H9 (cell line): ENCODE measurements at regions not wholly inside any gene's neighbourhood (a gene's known extent, or its start where the extent isn't known, plus 50 kb on each side); places are given as distances from the start of the nearest gene placed in this dataset.

Experiments used
- DNase-seq: peaks from one replicate; pipeline ENCODE4 v3.0.0-alpha.2; 2017
- H2AFZ ChIP-seq: one replicate; pipeline ENCODE4 v1.6.1; 2013; ENCODE audit warnings: mild to moderate bottlenecking, low read length, control low read depth, moderate library complexity
- H2AK5ac ChIP-seq: 2 replicates; pipeline ENCODE4 v1.6.1; 2013; ENCODE audit warnings: low read length, control low read depth, mixed read lengths; ENCODE audit not compliant: insufficient read length
- H2BK120ac ChIP-seq: one replicate; pipeline ENCODE4 v1.6.1; 2013; ENCODE audit warnings: low read depth, mild to moderate bottlenecking, low read length, control low read depth, inconsistent platforms; ENCODE audit not compliant: poor library complexity, severe bottlenecking
- H2BK12ac ChIP-seq: 2 replicates; pipeline ENCODE4 v1.6.1; 2013; ENCODE audit warnings: low read length, control low read depth, mixed read lengths, low read depth; ENCODE audit not compliant: insufficient read length
- H2BK15ac ChIP-seq: 2 replicates; pipeline ENCODE4 v1.6.1; 2013; ENCODE audit warnings: low read depth, low read length, control low read depth
- H2BK20ac ChIP-seq: one replicate; pipeline ENCODE4 v1.6.1; 2013; ENCODE audit warnings: low read depth, mild to moderate bottlenecking, low read length, control low read depth, inconsistent platforms; ENCODE audit not compliant: poor library complexity, severe bottlenecking
- H2BK5ac ChIP-seq: 2 replicates; pipeline ENCODE4 v1.6.1; 2013; ENCODE audit warnings: low read length, control low read depth, mixed read lengths; ENCODE audit not compliant: insufficient read length
- H3K14ac ChIP-seq: 2 replicates; pipeline ENCODE4 v1.6.1; 2013; ENCODE audit warnings: low read length, control low read depth; ENCODE audit not compliant: insufficient read depth
- H3K18ac ChIP-seq: 2 replicates; pipeline ENCODE4 v1.6.1; 2013; ENCODE audit warnings: low read depth, mild to moderate bottlenecking, mixed read lengths, low read length, control low read depth; ENCODE audit not compliant: insufficient read length
- H3K23ac ChIP-seq: 2 replicates; pipeline ENCODE4 v1.6.1; 2013; ENCODE audit warnings: low read length, control low read depth, mixed read lengths, low read depth; ENCODE audit not compliant: insufficient read length
- H3K23me2 ChIP-seq: 2 replicates; pipeline ENCODE4 v1.6.1; 2013; ENCODE audit warnings: low read depth, mild to moderate bottlenecking, mixed read lengths, low read length, control low read depth; ENCODE audit not compliant: insufficient read length, poor library complexity, severe bottlenecking
- H3K27ac ChIP-seq: 2 replicates; pipeline ENCODE4 v1.5.1; 2013; ENCODE audit warnings: low read length, control low read depth, mixed read lengths, low read depth; ENCODE audit not compliant: insufficient read length
- H3K27me3 ChIP-seq: 2 replicates; pipeline ENCODE4 v1.6.1; 2013; ENCODE audit warnings: low read length, control low read depth, inconsistent platforms; ENCODE audit not compliant: insufficient read depth
- H3K4ac ChIP-seq: 2 replicates; pipeline ENCODE4 v1.6.1; 2013; ENCODE audit warnings: low read depth, mild to moderate bottlenecking, control low read depth, inconsistent platforms, low read length, moderate library complexity
- H3K4me1 ChIP-seq: 2 replicates; pipeline ENCODE4 v1.6.1; 2013; ENCODE audit warnings: low read length, control low read depth, inconsistent platforms; ENCODE audit not compliant: insufficient read depth
- H3K4me2 ChIP-seq: 2 replicates; pipeline ENCODE4 v1.6.1; 2013; ENCODE audit warnings: low read length, control low read depth, mixed read lengths; ENCODE audit not compliant: insufficient read length, insufficient read depth
- H3K56ac ChIP-seq: 2 replicates; pipeline ENCODE4 v1.6.1; 2013; ENCODE audit warnings: low read depth, mild to moderate bottlenecking, mixed read lengths, low read length, control low read depth; ENCODE audit not compliant: insufficient read length
- H3K79me1 ChIP-seq: 2 replicates; pipeline ENCODE4 v1.6.1; 2013; ENCODE audit warnings: low read depth, mild to moderate bottlenecking, moderate library complexity, low read length, control low read depth, inconsistent platforms; ENCODE audit not compliant: insufficient read depth, poor library complexity, severe bottlenecking
- H3K79me2 ChIP-seq: 2 replicates; pipeline ENCODE4 v1.6.1; 2013; ENCODE audit warnings: low read length, control low read depth, inconsistent platforms; ENCODE audit not compliant: insufficient read depth
- H3K9ac ChIP-seq: 2 replicates; pipeline ENCODE4 v1.6.1; 2013; ENCODE audit warnings: low read length, control low read depth, mixed read lengths; ENCODE audit not compliant: insufficient read length; ENCODE audit errors: extremely low read depth
- H3K9me3 ChIP-seq: one replicate; pipeline ENCODE4 v1.6.1; 2013; ENCODE audit warnings: low read depth, low read length, inconsistent platforms; ENCODE audit not compliant: control insufficient read depth
- H3T11ph ChIP-seq: one replicate; pipeline ENCODE4 v1.6.1; 2013; ENCODE audit warnings: mild to moderate bottlenecking, low read length, control low read depth, inconsistent platforms
- H4K20me1 ChIP-seq: one replicate; pipeline ENCODE4 v1.6.1; 2013; ENCODE audit not compliant: control insufficient read depth, insufficient read length, insufficient read depth
- H4K5ac ChIP-seq: 2 replicates; pipeline ENCODE4 v1.6.1; 2013; ENCODE audit warnings: low read depth, mild to moderate bottlenecking, mixed read lengths, low read length, control low read depth; ENCODE audit not compliant: insufficient read length
- H4K8ac ChIP-seq: replicated peaks from 2 replicates; pipeline ENCODE4 v1.6.1; 2013; ENCODE audit warnings: low read length, control low read depth, mixed read lengths, low read depth; ENCODE audit not compliant: insufficient read length
- H4K91ac ChIP-seq: 2 replicates; pipeline ENCODE4 v1.6.1; 2013; ENCODE audit warnings: low read depth, mild to moderate bottlenecking, moderate library complexity, mixed read lengths, low read length, control low read depth; ENCODE audit not compliant: insufficient read length
- H3K27ac Mint-ChIP-seq, 3 experiments: 2 replicates in 2 of 3; 3 replicates in 1 of 3; pipeline ENCODE4 v1.8.0; 2020 to 2021; ENCODE audit warnings: mixed read lengths in 3 of 3, mild to moderate bottlenecking in 1 of 3, moderate library complexity in 1 of 3
- H3K27me3 Mint-ChIP-seq: 2 replicates; pipeline ENCODE4 v1.8.0; 2021; ENCODE audit warnings: low read depth, mild to moderate bottlenecking, moderate library complexity, mixed read lengths
- H3K36me3 Mint-ChIP-seq, 3 experiments: 2 replicates in 2 of 3; 3 replicates in 1 of 3; pipeline ENCODE4 v1.8.0; 2020 to 2021; ENCODE audit warnings: low read depth in 3 of 3, mixed read lengths in 3 of 3; ENCODE audit not compliant: insufficient read depth in 1 of 3
- H3K4me1 Mint-ChIP-seq, 2 experiments: 2 replicates each; pipeline ENCODE4 v1.8.0; 2020; ENCODE audit warnings: mixed read lengths in 2 of 2
- H3K4me3 Mint-ChIP-seq, 2 experiments: 2 replicates in 1 of 2; 3 replicates in 1 of 2; pipeline ENCODE4 v1.8.0; 2020 to 2021; ENCODE audit warnings: mild to moderate bottlenecking in 2 of 2, mixed read lengths in 2 of 2, moderate library complexity in 1 of 2
- H3K9me3 Mint-ChIP-seq, 2 experiments: 2 replicates in 1 of 2; 3 replicates in 1 of 2; pipeline ENCODE4 v1.8.0; 2020; ENCODE audit warnings: mild to moderate bottlenecking in 2 of 2, mixed read lengths in 2 of 2, moderate library complexity in 1 of 2
- CTCF ChIP-seq: fragments of 200-600 bp; sonication (generic); conservative IDR thresholded peaks from 3 replicates; pipeline ENCODE4 v1.8.0; 2021; ENCODE audit warnings: antibody characterized with exemption, mild to moderate bottlenecking

GRCh38 chr4:125679989-125680388 is 365.2 kb downstream of the FAT4 start:
- Histone ChIP-seq H3K4ac (no peak overlapping the region), H3K79me1 (no peaks in the 10 kb centered on the region), H3K4me2 (no peak overlapping the region), H3K18ac (no peak overlapping the region), H2BK15ac (no peak overlapping the region), H4K5ac (no peak overlapping the region), H3K27ac (no peak overlapping the region), H3T11ph (no peak overlapping the region), H3K9me3 (no peaks in the 10 kb centered on the region), H3K79me2 (no peaks in the 10 kb centered on the region), H3K4me1 (peaks cover 5% of the 10 kb centered on the region; the same call in 1 of the 2 replicates), H2AK5ac (no peak overlapping the region), H3K23ac (no peak overlapping the region), H2AFZ (no peak overlapping the region), H3K56ac (no peak overlapping the region), H4K8ac (no peak overlapping the region), H2BK20ac (no peak overlapping the region), H3K9ac (no peak overlapping the region), H2BK12ac (no peak overlapping the region), H4K91ac (no peak overlapping the region), H3K23me2 (no peaks in the 10 kb centered on the region), H2BK5ac (no peak overlapping the region), H3K27me3 (no peaks in the 10 kb centered on the region; the same call in 1 of the 2 replicates), H4K20me1 (no peaks in the 10 kb centered on the region), H3K14ac (no peak overlapping the region), H2BK120ac (no peak overlapping the region)
- no peak for DNase-seq
- TF ChIP-seq CTCF = no peak
- H3K4me1 Mint-ChIP-seq = peaks cover 8 to 15% of the 10 kb centered on the region in 2 experiments; a peak in 2 of 4 replicates
- H3K36me3 Mint-ChIP-seq = no peaks in the 10 kb centered on the region
- no peak overlapping the region for H3K4me3 Mint-ChIP-seq
- no peak overlapping the region for H3K27ac Mint-ChIP-seq
- no peaks in the 10 kb centered on the region for H3K27me3 Mint-ChIP-seq
- no peaks in the 10 kb centered on the region for H3K9me3 Mint-ChIP-seq
